ENCODE measurements at regions not wholly inside any gene's neighbourhood (a gene's known extent, or its start where the extent isn't known, plus 50 kb on each side); places are given as distances from the start of the nearest gene placed in this dataset.
"Not testable (repeated sequence)": the region's sequence is repeated elsewhere in the genome, so short reads cannot be mapped to it uniquely, and the experiment has no call there.

- no peak for DNase-seq (ENCODE audit: low spot score)
- no peak for TF ChIP-seq CTCF (IDR thresholded peaks at IDR 0.05; ENCODE audit: borderline replicate concordance, control extremely low read depth, extremely low read depth, insufficient read depth, missing control alignments)
- in situ Hi-C loops (cut with MboI; ENCODE audit: low sequenced_read_pairs, unreplicated experiment), result loop anchor here (25.0 kb wide), 1 partner anchor 1051 kb away; no protein-coding TSS in a partner anchor
Observed at GRCh38 chr5:52013523-52013922, 630.3 kb downstream of the ISL1 start.

- no peak for TF ChIP-seq CTCF (IDR thresholded peaks at IDR 0.05; ENCODE audit: borderline replicate concordance, control extremely low read depth, extremely low read depth, insufficient read depth, missing control alignments)
- DNase-seq (ENCODE audit: low spot score), result no peak
- in situ Hi-C loops (cut with MboI; ENCODE audit: low sequenced_read_pairs, unreplicated experiment), result loop anchor here (25.0 kb wide), 1 partner anchor 1053 kb away; no protein-coding TSS in a partner anchor
Observed at GRCh38 chr5:52015760-52016159, 632.5 kb downstream of the ISL1 start.

GRCh38 chr5:52017567-52017966 lies 634.3 kb downstream of the ISL1 start:
- in situ Hi-C loops (cut with MboI; ENCODE audit: low sequenced_read_pairs, unreplicated experiment), result loop anchor here (25.0 kb wide), 1 partner anchor 1055 kb away; no protein-coding TSS in a partner anchor

GRCh38 chr5:52024359-52024758 lies 641.1 kb downstream of the ISL1 start:
- no peak for DNase-seq (ENCODE audit: low spot score)
- TF ChIP-seq CTCF (IDR thresholded peaks at IDR 0.05; ENCODE audit: borderline replicate concordance, control extremely low read depth, extremely low read depth, insufficient read depth, missing control alignments), result no peak
- in situ Hi-C loops (cut with MboI; ENCODE audit: low sequenced_read_pairs, unreplicated experiment), result loop anchor here (25.0 kb wide), 1 partner anchor 1062 kb away; no protein-coding TSS in a partner anchor

More at GRCh38 chr5:52017567-52017966, 634.3 kb downstream of the ISL1 start:
- DNase-seq (ENCODE audit: low spot score), result no peak
- TF ChIP-seq CTCF (IDR thresholded peaks at IDR 0.05; ENCODE audit: borderline replicate concordance, control extremely low read depth, extremely low read depth, insufficient read depth, missing control alignments), result no peak

- DNase-seq (ENCODE audit: low spot score); in situ Hi-C loops (cut with MboI; ENCODE audit: low sequenced_read_pairs, unreplicated experiment): not testable (repeated sequence)
Observed at GRCh38 chr5:52029836-52030235, 646.6 kb downstream of the ISL1 start.

- DNase-seq (ENCODE audit: low spot score), result no peak
- TF ChIP-seq CTCF (IDR thresholded peaks at IDR 0.05; ENCODE audit: borderline replicate concordance, control extremely low read depth, extremely low read depth, insufficient read depth, missing control alignments), result no peak
- in situ Hi-C loops (cut with MboI; ENCODE audit: low sequenced_read_pairs, unreplicated experiment), result no loop called here
Observed at GRCh38 chr5:52041842-52042241, 658.6 kb downstream of the ISL1 start.

- in situ Hi-C loops (cut with MboI; ENCODE audit: low sequenced_read_pairs, unreplicated experiment), result no loop called here
- DNase-seq (ENCODE audit: low spot score), result no peak
- no peak for TF ChIP-seq CTCF (IDR thresholded peaks at IDR 0.05; ENCODE audit: borderline replicate concordance, control extremely low read depth, extremely low read depth, insufficient read depth, missing control alignments)
Observed at GRCh38 chr5:52043137-52043536, 659.9 kb downstream of the ISL1 start.
